MM.1S (cell line): ENCODE measurements at regions not wholly inside any gene's neighbourhood (a gene's known extent, or its start where the extent isn't known, plus 50 kb on each side); places are given as distances from the start of the nearest gene placed in this dataset.

ENCODE experiments used
- DNase-seq: peaks from one replicate; pipeline ENCODE4 v3.0.0-alpha.2; 2015
- H2AFZ ChIP-seq: fragments of 300-600 bp; sonication (generic); 2 replicates; pipeline ENCODE4 v1.6.0; 2016; ENCODE audit warnings: antibody characterized with exemption, low read length
- H3F3A ChIP-seq: fragments of 300-600 bp; sonication (generic); 2 replicates; pipeline ENCODE4 v1.6.1; 2016; ENCODE audit warnings: mild to moderate bottlenecking, antibody characterized with exemption, low read length, moderate library complexity, mixed read lengths; ENCODE audit not compliant: insufficient read depth
- H3K27ac ChIP-seq: fragments of 300-600 bp; sonication (generic); 2 replicates; pipeline ENCODE4 v1.5.1; 2016; ENCODE audit warnings: mild to moderate bottlenecking, low read length
- H3K27me3 ChIP-seq: fragments of 300-600 bp; sonication (generic); replicated peaks from 2 replicates; pipeline ENCODE4 v1.6.0; 2016; ENCODE audit warnings: low read length; ENCODE audit not compliant: insufficient read depth
- H3K36me3 ChIP-seq: fragments of 300-600 bp; sonication (generic); replicated peaks from 2 replicates; pipeline ENCODE4 v1.6.1; 2016; ENCODE audit warnings: mild to moderate bottlenecking, low read length, mixed read lengths; ENCODE audit not compliant: insufficient read depth
- H3K4me1 ChIP-seq: fragments of 300-600 bp; sonication (generic); 2 replicates; pipeline ENCODE4 v1.6.1; 2016; ENCODE audit warnings: low read length, mixed read lengths
- H3K4me2 ChIP-seq: fragments of 300-600 bp; sonication (generic); 2 replicates; pipeline ENCODE4 v1.6.0; 2016; ENCODE audit warnings: low read depth, low read length
- H3K4me3 ChIP-seq: fragments of 300-600 bp; sonication (generic); 2 replicates; pipeline ENCODE4 v1.5.1; 2016; ENCODE audit warnings: low read length, mixed read lengths
- H3K79me2 ChIP-seq: fragments of 300-600 bp; sonication (generic); 2 replicates; pipeline ENCODE4 v1.6.1; 2016; ENCODE audit warnings: mixed run types, low read length, mixed read lengths
- H3K9ac ChIP-seq: fragments of 300-600 bp; sonication (generic); 2 replicates; pipeline ENCODE4 v1.6.1; 2016; ENCODE audit warnings: low read length, mixed read lengths
- H3K9me2 ChIP-seq: fragments of 300-600 bp; sonication (generic); replicated peaks from 2 replicates; pipeline ENCODE4 v1.6.1; 2016; ENCODE audit warnings: mild to moderate bottlenecking, low read length, mixed read lengths; ENCODE audit not compliant: insufficient read depth
- H3K9me3 ChIP-seq: fragments of 300-600 bp; sonication (generic); replicated peaks from 2 replicates; pipeline ENCODE4 v1.6.1; 2016; ENCODE audit warnings: mild to moderate bottlenecking, low read length, mixed read lengths; ENCODE audit not compliant: insufficient read depth
- H4K20me1 ChIP-seq: fragments of 300-600 bp; sonication (generic); 2 replicates; pipeline ENCODE4 v1.6.1; 2016; ENCODE audit warnings: mild to moderate bottlenecking, low read length, moderate library complexity, mixed read lengths; ENCODE audit not compliant: insufficient read depth
- CTCF ChIP-seq: fragments of 300-600 bp; sonication (generic); IDR thresholded peaks from 2 replicates; pipeline ENCODE4 v1.5.1; 2016; ENCODE audit warnings: antibody characterized with exemption, low read length, mixed read lengths
- EZH2 ChIP-seq: fragments of 300-600 bp; sonication (generic); optimal IDR thresholded peaks from 2 replicates; pipeline ENCODE3; 2017; ENCODE audit warnings: low read depth, mild to moderate bottlenecking, antibody characterized with exemption, low read length, mixed read lengths
- EZH2phosphoT487 ChIP-seq: fragments of 300-600 bp; sonication (generic); IDR thresholded peaks from 2 replicates; pipeline ENCODE4 v1.6.1; 2018; ENCODE audit warnings: antibody characterized with exemption, low read length

- DNase-seq, result no peak
- no peaks in the 10 kb centered on the region for H4K20me1 ChIP-seq
- H3F3A ChIP-seq, result no peaks in the 10 kb centered on the region
- H3K4me1 ChIP-seq, result no peaks in the 10 kb centered on the region
- TF ChIP-seq CTCF (no peak), EZH2 (no peak), EZH2phosphoT487 (no peak)
- no peak overlapping the region for H3K4me3 ChIP-seq
- no peak overlapping the region for H2AFZ ChIP-seq
- no peak overlapping the region for H3K27ac ChIP-seq
- no peak overlapping the region for H3K9ac ChIP-seq
- H3K27me3 ChIP-seq, result no peaks in the 10 kb centered on the region
- no peaks in the 10 kb centered on the region for H3K79me2 ChIP-seq
- no peaks in the 10 kb centered on the region for H3K9me2 ChIP-seq
- no peaks in the 10 kb centered on the region for H3K9me3 ChIP-seq
- no peaks in the 10 kb centered on the region for H3K36me3 ChIP-seq
- H3K4me2 ChIP-seq, result no peak overlapping the region
Measured at GRCh38 chr4:153107246-153107645, 97.0 kb upstream of the TRIM2 start.

GRCh38 chr4:153109296-153109849 lies 94.9 kb upstream of the TRIM2 start:
- Histone ChIP-seq H3K36me3 (no peaks in the 10 kb centered on the region), H4K20me1 (no peaks in the 10 kb centered on the region), H3F3A (no peaks in the 10 kb centered on the region), H3K4me1 (peaks cover 14% of the 10 kb centered on the region), H3K79me2 (no peaks in the 10 kb centered on the region), H3K27me3 (no peaks in the 10 kb centered on the region), H3K9me2 (no peaks in the 10 kb centered on the region), H3K27ac (no peak overlapping the region), H3K4me3 (no peak overlapping the region), H3K9me3 (no peaks in the 10 kb centered on the region), H2AFZ (no peak overlapping the region), H3K9ac (no peak overlapping the region), H3K4me2 (no peak overlapping the region)
- TF ChIP-seq EZH2phosphoT487, result no peak
- no peak for TF ChIP-seq CTCF
- no peak for TF ChIP-seq EZH2
- no peak for DNase-seq

- TF ChIP-seq EZH2phosphoT487 (no peak), CTCF (no peak), EZH2 (no peak)
- no peak overlapping the region for H3K4me2 ChIP-seq
Measured at GRCh38 chr4:153110739-153111138, 93.5 kb upstream of the TRIM2 start.

More at GRCh38 chr4:153110739-153111138, 93.5 kb upstream of the TRIM2 start:
- H3F3A ChIP-seq, result peaks cover 6% of the 10 kb centered on the region
- H4K20me1 ChIP-seq, result no peaks in the 10 kb centered on the region
- H3K27ac ChIP-seq, result no peak overlapping the region
- no peak overlapping the region for H3K4me3 ChIP-seq
- H2AFZ ChIP-seq, result no peak overlapping the region
- H3K27me3 ChIP-seq, result no peaks in the 10 kb centered on the region
- no peak for DNase-seq
- no peaks in the 10 kb centered on the region for H3K9me3 ChIP-seq
- H3K9ac ChIP-seq, result no peak overlapping the region
- peaks cover 26% of the 10 kb centered on the region for H3K4me1 ChIP-seq
- no peaks in the 10 kb centered on the region for H3K79me2 ChIP-seq
- no peaks in the 10 kb centered on the region for H3K9me2 ChIP-seq
- no peaks in the 10 kb centered on the region for H3K36me3 ChIP-seq
